Frontal cortex (tissue), 3 donors: ENCODE measurements at regions not wholly inside any gene's neighbourhood (a gene's known extent, or its start where the extent isn't known, plus 50 kb on each side); places are given as distances from the start of the nearest gene placed in this dataset.
"Not testable (repeated sequence)": the region's sequence is repeated elsewhere in the genome, so short reads cannot be mapped to it uniquely, and the experiment has no call there.

ENCODE experiments used
- DNase-seq, 2 donors: peaks; one replicate each; pipeline ENCODE4 v3.0.0; 2012; ENCODE audit warnings: low spot score in 2 of 2
- FAIRE-seq: peaks from 2 replicates; lab custom pipeline; 2012; peaks lifted over from hg19 to GRCh38; lab: Jason Lieb, UNC
- donor health status: control.
- donor health status: control.
- donor health status: control.

- DNase-seq = no peak
- FAIRE-seq = no peak
Measured at GRCh38 chr7:113030489-113030888, 56.1 kb downstream of the GPR85 start.

- FAIRE-seq = no peak
- no peak for DNase-seq
Measured at GRCh38 chr7:113026941-113027340, 59.7 kb downstream of the GPR85 start.

DNA sequence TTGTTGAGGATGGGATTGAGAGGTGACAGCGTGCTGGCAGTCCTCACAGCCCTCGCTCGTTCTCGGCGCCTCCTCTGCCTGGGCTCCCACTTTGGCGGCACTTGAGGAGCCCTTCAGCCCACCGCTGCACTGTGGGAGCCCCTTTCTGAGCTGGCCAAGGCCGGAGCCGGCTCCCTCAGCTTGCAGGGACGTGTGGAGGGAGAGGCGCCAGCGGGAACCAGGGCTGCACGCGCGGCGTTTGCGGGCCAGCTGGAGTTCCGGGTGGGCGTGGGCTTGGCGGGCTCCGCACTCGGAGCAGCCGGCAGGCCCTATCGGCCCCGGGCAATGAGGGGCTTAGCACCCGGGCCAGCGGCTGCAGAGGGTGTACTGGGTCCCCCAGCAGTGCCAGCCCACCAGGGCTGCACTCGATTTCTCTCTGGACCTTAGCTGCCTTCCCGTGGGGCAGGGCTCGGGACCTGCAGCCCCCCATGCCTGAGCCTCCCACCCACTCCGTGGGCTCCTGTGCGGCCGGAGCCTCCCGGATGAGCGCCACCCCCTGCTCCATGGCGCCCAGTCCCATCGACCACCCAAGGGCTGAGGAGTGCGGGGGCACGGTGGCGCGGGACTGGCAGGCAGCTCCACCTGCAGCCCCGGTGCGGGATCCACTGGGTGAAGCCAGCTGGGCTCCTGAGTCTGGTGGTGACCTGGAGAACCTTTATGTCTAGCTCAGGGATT, 69.3 kb downstream of the GPR85 start:
- not testable (repeated sequence) for DNase-seq, FAIRE-seq

- DNase-seq (peak; percentile 18 to 30), FAIRE-seq (peak; percentile 26)
Measured at GRCh38 chr7:113015034-113015645, 71.5 kb downstream of the GPR85 start.

GRCh38 chr7:113013761-113014449, 72.7 kb downstream of the GPR85 start:
- DNase-seq = no peak
- no peak for FAIRE-seq

- DNase-seq, FAIRE-seq: not testable (repeated sequence)
Measured at GRCh38 chr7:113012862-113013261, 73.8 kb downstream of the GPR85 start.

- no peak for FAIRE-seq
- DNase-seq = no peak
Measured at GRCh38 chr7:113010377-113010776, 76.2 kb downstream of the GPR85 start.

- FAIRE-seq = no peak
Measured at GRCh38 chr7:113008755-113009154, 77.9 kb downstream of the GPR85 start.

GRCh38 chr7:113004726-113005454, 81.7 kb downstream of the GPR85 start:
- no peak for DNase-seq

More at GRCh38 chr7:113008755-113009154, 77.9 kb downstream of the GPR85 start:
- no peak for DNase-seq

DNA sequence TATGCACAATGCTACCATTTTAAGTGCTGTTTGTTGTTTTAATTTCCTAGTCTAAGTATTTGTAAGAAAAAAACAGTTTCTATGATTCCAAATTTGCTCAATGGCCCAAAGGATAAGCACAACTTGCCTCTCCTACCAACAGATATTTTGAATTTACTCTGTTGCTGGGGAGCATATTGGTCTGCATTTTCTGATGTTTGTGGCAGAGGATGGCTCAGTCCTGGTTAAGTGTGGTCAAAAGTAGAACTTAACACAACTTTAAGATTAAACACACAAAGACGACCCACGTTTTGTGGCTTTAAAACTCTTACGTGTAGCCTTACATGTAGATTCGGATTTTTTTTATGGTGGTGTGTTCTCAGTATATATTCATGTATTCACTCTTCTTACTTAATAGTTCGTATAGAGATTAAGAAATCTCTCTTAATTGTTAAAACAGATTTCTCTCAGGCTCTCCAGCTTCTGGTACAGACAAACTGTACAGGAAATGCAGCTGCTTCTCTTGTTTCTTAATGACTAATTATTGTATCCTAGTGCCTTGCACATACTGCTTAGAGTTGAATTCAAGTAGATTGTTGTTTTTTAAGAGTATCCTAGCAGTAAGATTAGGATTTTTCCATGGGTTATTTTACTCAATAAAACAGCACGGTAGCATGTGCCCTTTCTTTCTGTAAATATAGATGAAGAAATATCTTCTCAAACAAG, 86.2 kb downstream of the GPR85 start:
- no peak for FAIRE-seq

More at GRCh38 chr7:113004726-113005454, 81.7 kb downstream of the GPR85 start:
- FAIRE-seq = no peak

DNA sequence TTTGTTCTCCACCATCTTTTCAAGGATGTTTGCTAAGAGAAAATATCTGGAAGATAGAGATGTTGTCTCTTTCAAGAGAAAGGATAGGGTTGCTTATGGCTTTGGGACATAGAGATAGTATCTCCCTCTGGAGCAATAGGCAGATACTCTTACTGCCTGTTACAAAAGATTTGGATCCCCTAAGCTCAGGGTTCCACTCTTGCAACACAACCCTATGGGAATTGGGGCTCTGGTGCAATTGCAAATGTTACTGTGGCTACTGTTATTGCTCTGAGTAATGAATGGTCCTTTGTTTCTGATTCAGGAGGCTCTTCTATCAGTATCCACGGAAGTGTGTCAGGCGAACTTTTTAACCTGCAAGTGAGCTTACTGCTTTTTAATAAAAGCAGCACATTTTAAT, 88.8 kb downstream of the GPR85 start:
- FAIRE-seq (no peak), DNase-seq (no peak)

More for the DNA sequence above, 86.2 kb downstream of the GPR85 start:
- no peak for DNase-seq

DNA sequence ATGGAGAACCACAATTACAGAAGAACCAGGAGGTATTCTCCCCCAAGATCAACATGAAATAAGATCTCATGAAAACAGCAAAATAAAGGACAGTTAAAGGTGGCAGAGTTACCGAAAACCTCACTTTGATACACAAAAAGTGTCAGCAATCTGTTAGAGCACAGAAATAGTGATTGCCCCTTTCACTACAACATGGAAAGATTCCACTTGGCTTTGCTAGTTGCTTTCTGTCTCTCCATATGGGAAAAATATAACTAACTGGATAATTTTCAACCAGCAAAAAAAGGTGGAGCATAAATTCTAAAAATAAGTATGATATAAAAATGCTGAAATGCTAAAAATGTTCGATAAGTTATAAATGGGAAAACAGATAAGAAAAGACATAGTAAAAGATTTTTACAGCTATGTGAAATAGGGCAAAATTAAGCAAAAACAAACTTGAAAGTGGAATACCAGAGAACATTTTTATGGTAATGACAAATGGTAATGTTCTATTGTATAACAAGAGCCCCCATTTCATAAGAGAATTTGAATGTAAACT, 90.2 kb downstream of the GPR85 start:
- no peak for DNase-seq
- no peak for FAIRE-seq

DNA sequence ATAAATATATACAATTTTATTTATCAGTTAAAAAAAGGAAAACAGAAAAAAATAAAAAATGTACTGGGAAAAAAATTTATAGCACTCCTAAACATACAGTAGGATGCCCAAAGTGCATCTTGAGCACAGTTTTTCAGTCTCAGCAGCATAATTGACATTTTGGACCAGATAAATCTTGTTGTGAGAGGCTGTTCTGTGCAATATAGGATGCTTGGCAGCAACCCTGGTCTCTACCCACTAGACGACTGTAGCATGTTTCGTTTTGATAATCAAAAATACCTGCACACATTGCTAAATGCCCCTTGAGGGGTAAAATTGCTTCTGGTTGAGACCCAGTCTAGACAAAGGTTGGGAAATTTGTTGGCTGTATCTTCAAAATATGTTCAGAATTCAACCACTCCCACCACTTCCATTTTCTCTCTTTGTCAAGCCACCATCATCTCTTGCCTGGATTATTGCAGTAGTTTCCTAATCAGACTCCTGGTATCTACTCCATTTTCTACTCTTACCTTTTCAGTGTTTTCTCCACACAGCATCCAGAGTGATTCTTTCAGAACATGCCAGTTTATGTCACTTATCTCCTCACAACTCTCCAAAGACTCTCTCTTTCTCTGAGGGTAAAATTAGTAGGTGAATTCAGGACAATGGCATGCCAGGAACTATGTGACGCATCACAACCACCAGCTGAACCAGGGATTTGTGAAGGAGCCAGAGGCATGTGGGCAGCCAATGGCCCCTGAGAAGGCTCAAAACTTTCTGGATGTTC, 91.4 kb downstream of the GPR85 start:
- FAIRE-seq (no peak), DNase-seq (no peak)

GRCh38 chr7:112994656-112995055, 92.0 kb downstream of the GPR85 start:
- FAIRE-seq (no peak), DNase-seq (no peak)

GRCh38 chr7:112990624-112991023, 96.0 kb downstream of the GPR85 start:
- FAIRE-seq (no peak), DNase-seq (no peak)

- DNase-seq = no peak
- FAIRE-seq = no peak
Measured at GRCh38 chr7:112989531-112989930, 97.1 kb downstream of the GPR85 start.

DNA sequence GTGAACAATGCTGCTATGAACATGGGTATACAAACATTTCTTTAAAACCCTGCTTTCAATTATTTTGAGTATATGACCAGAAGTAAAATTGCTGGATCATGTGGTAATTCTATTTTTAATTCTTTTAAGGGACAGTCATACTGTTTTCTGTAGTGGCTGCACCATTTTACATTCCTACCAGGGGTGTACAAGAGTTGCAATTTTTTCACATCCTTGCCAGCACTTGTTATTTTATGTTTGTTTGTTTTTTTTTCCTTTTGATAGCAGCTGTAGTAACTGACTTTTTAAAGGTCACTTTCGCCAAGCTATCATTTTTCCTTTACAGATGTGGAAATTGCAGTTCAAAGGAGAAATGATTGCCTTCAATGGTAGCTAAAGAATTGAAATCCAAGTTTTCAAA, 99.5 kb downstream of the GPR85 start:
- DNase-seq = no peak
- FAIRE-seq = no peak

- DNase-seq (no peak), FAIRE-seq (no peak)
Measured at GRCh38 chr7:112986256-112987031, 100.2 kb downstream of the GPR85 start.
